Tibial nerve (tissue), 4 donors: ENCODE measurements at regions not wholly inside any gene's neighbourhood (a gene's known extent, or its start where the extent isn't known, plus 50 kb on each side); places are given as distances from the start of the nearest gene placed in this dataset.
"Not testable (repeated sequence)": the region's sequence is repeated elsewhere in the genome, so short reads cannot be mapped to it uniquely, and the experiment has no call there.

Experiments used
- DNase-seq, 2 donors: peaks; one replicate each; pipeline ENCODE4 v3.0.0-alpha.2; 2019; ENCODE audit warnings: low spot score in 2 of 2
- H3K27ac ChIP-seq, 4 donors: fragments of 200-600 bp; sonication (generic) in 3 of 4; one replicate each; pipeline ENCODE4 v1.5.1; 2017 to 2019; ENCODE audit warnings: mild to moderate bottlenecking in 1 of 4
- H3K27me3 ChIP-seq, 2 donors: fragments of 200-600 bp; sonication (generic) in 1 of 2; one replicate each; pipeline versions ENCODE4 v1.5.1 to v1.6.0; 2017 to 2019
- H3K36me3 ChIP-seq, 3 donors: fragments of 200-600 bp; sonication (generic); one replicate each; pipeline ENCODE4 v1.5.1; 2018 to 2019
- H3K4me1 ChIP-seq, 4 donors: fragments of 200-600 bp; sonication (generic) in 3 of 4; one replicate each; pipeline ENCODE4 v1.5.1; 2017 to 2019
- H3K4me3 ChIP-seq, 4 donors: fragments of 200-600 bp; sonication (generic) in 3 of 4; one replicate each; pipeline ENCODE4 v1.5.1; 2017 to 2019; ENCODE audit warnings: mild to moderate bottlenecking in 1 of 4, moderate library complexity in 1 of 4
- H3K9me3 ChIP-seq, 4 donors: fragments of 200-600 bp; sonication (generic) in 3 of 4; one replicate each; pipeline ENCODE4 v1.5.1; 2017 to 2019
- EP300 ChIP-seq, 2 donors: sonication (generic); formaldehyde crosslinking; IDR thresholded peaks; one replicate each; pipeline ENCODE4 v1.6.1; 2017; ENCODE audit warnings: antibody characterized with exemption in 2 of 2, mild to moderate bottlenecking in 1 of 2
- POLR2A ChIP-seq, 2 donors: fragments of 450-650 bp; IDR thresholded peaks; one replicate each; pipeline ENCODE4 v1.6.1; 2017; ENCODE audit warnings: antibody characterized with exemption in 2 of 2, mild to moderate bottlenecking in 2 of 2, moderate library complexity in 2 of 2
- WGBS, 2 donors: methylation state at CpG; one replicate each; pipeline ENCODE4 v1.1.5; 2018; 5-methylcytosine and 5-hydroxymethylcytosine counted together
- TF ChIP-seq, protein P1 (sequence below), 5 experiments: fragments of 200-600 bp in 3 of 5; fragments of 450-650 bp in 2 of 5; sonication (generic) in 3 of 5; IDR thresholded peaks; one replicate each; pipeline ENCODE4 v1.5.1; 2016 to 2019; ENCODE audit warnings: antibody characterized with exemption in 5 of 5, mild to moderate bottlenecking in 3 of 5, moderate library complexity in 2 of 5

DNA sequence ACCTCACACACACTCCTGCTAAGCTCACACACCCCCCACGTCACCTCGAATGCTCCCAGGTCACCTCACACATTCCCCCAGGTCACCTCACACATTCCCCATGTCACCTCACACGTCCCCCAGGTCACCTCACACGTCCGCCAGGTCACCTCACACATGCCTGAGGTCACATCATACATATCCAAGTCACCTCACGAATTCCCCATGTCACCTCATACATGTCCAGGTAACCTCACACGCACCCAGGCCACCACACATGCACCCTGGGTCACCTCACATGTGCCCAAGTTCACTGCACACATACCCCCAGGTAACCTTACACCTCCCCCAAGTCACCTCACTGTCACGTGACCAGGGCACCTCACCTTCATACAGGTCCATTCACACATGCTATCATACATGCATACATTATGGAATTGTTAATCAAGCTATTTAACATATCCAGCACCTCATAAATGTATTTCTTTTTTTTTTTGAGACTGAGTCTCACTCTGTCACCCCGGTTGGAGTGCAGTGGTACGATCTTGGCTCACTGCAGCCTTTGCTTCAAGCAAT, 640.3 kb downstream of the TMEM121 start:
- H3K9me3 ChIP-seq, result no peaks in the 10 kb centered on the region
- TF ChIP-seq, protein P1, sequence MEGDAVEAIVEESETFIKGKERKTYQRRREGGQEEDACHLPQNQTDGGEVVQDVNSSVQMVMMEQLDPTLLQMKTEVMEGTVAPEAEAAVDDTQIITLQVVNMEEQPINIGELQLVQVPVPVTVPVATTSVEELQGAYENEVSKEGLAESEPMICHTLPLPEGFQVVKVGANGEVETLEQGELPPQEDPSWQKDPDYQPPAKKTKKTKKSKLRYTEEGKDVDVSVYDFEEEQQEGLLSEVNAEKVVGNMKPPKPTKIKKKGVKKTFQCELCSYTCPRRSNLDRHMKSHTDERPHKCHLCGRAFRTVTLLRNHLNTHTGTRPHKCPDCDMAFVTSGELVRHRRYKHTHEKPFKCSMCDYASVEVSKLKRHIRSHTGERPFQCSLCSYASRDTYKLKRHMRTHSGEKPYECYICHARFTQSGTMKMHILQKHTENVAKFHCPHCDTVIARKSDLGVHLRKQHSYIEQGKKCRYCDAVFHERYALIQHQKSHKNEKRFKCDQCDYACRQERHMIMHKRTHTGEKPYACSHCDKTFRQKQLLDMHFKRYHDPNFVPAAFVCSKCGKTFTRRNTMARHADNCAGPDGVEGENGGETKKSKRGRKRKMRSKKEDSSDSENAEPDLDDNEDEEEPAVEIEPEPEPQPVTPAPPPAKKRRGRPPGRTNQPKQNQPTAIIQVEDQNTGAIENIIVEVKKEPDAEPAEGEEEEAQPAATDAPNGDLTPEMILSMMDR (IDR thresholded peaks at IDR 0.05), result no peak
- no peak for TF ChIP-seq POLR2A (IDR thresholded peaks at IDR 0.05)
- no peak for TF ChIP-seq EP300 (IDR thresholded peaks at IDR 0.05)
- no peak overlapping the region for H3K27ac ChIP-seq
- H3K4me1 ChIP-seq, result no peaks in the 10 kb centered on the region
- WGBS, 2 donors, result 54 to 59% methylated on average over 10 of the region's 10 CpGs
- DNase-seq, result no peak
- H3K4me3 ChIP-seq, result no peak overlapping the region
- no peaks in the 10 kb centered on the region for H3K36me3 ChIP-seq
- H3K27me3 ChIP-seq, result no peaks in the 10 kb centered on the region

DNA sequence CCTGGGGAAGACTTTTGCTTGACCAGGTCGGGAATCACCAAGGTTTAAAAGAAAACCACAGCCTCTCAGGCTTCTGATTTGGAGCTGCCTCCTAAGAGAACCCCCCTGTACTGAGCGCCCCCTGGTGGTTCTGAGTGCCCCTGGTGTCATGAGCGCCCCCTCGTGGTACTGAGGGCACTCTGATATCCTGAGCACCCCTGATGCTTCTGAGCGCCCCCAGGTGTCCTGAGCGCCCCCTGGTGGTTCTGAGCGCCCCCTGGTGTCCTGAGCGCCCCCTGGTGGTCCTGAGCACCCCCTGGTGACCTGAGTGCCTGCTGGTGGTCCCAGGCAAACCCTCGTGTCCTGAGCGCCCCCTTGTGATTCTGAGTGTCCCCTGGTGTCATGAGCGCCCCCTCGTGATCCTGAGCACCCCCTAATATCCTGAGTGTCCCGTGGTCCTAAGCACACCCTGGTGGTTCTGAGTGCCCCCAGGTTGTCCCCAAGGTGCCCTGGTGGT, 643.8 kb downstream of the TMEM121 start:
- H3K36me3 ChIP-seq, H3K4me3 ChIP-seq, H3K27ac ChIP-seq, DNase-seq, H3K27me3 ChIP-seq, H3K4me1 ChIP-seq, H3K9me3 ChIP-seq: not testable (repeated sequence)
- WGBS, 2 donors, result 53 to 56% methylated on average over 10 to 12 of the region's 13 CpGs
- TF ChIP-seq, protein P1 (IDR thresholded peaks at IDR 0.05), result peak in 1 of 5 experiments; percentile 16

DNA sequence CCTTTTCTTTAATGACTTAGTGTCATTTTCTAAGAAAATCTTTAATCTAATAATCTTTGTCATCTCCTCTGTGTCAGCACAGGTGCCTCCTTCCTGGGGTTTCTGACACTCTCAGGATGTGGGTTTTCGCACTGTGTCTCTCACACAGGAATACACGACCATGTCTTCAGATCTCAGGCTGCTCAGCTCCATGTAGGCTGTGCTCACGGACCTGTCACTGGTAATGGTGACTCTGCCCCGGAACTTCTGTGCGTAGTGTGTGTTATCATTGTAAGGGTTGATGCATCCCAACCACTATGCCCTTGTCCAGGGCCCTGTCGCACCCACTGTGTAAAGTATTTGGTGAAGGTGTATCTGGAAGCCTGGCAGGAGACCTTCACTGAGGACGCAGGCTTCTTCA, 647.8 kb downstream of the TMEM121 start:
- 48 to 55% methylated on average over 7 of the region's 7 CpGs for WGBS, 2 donors
- H3K36me3 ChIP-seq, result no peaks in the 10 kb centered on the region
- H3K9me3 ChIP-seq, result no peaks in the 10 kb centered on the region
- H3K27me3 ChIP-seq, result no peaks in the 10 kb centered on the region
- H3K4me3 ChIP-seq, result no peak overlapping the region
- H3K4me1 ChIP-seq, result no peaks in the 10 kb centered on the region
- no peak overlapping the region for H3K27ac ChIP-seq
- no peak for DNase-seq
- no peak for TF ChIP-seq POLR2A (IDR thresholded peaks at IDR 0.05)
- TF ChIP-seq, protein P1 (IDR thresholded peaks at IDR 0.05), result no peak
- no peak for TF ChIP-seq EP300 (IDR thresholded peaks at IDR 0.05)

DNA sequence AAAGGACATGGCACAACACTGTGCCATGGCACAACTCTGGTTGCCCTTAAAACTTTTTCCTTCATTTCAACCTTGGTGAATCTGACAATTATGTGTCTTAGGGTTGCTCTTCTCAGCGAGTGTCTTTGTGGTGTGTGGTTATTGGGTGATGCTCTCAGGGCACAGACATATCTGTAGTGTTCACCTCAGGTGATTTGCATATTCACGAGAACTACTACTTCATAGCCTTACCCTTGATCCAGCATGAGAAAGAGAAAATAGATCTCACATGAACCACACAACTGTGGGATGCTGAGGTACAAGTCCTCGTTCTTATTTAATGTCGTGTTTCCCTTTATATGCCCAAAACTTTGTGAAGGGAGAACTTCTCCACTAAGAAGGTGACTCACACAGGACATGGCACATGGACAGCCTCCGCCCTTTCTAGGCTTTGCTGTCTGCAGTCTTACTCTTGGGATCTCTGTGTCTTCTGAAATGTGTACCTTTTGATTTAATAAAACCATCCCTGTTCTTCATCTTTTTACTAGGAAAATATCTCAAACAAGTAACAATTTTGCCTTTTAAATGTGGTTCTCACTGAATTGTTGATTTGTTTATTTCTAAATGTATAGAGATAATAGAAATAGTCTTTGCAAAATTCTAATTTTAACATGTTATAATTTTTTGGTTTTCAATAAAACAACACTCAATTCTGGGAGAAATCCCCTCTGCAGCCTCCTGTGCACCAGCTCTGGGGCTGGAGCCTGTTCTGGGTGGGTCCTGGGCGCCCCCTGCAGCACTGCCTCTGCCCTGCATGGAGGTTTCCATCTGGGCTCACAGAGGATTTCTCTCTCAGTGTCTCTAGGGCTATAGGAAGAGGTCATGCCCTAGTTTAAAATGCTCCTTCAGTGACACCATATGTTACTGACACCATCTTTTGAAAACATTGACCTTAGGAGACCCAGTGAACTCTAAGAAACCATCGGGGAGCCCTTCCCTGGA, 651.2 kb downstream of the TMEM121 start:
- not testable (repeated sequence) for H3K4me1 ChIP-seq, H3K27ac ChIP-seq, DNase-seq, H3K4me3 ChIP-seq, H3K9me3 ChIP-seq, H3K27me3 ChIP-seq, H3K36me3 ChIP-seq
- WGBS, 2 donors, result 42 to 49% methylated on average over 7 of the region's 7 CpGs

DNA sequence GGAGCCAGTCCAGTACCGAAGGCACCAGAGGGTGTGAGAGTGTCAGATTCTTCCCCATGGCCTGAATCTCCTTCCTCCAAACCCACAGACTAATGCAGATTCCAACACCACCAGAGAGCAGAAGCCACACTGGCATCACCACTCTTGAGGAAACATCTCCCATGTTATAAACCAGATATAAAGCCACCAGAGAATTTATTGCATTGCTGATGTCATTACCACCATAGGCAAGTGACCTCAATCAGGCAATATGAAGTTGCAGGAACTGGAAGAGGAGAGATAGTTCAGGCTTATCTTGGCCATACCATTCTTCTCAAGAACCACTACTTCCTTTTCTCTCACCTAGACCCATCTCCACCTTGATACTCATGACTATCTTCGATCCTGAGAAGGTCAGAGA, 653.4 kb downstream of the TMEM121 start:
- DNase-seq, result no peak
- WGBS, 2 donors, result 45 to 49% methylated on average over 2 of the region's 2 CpGs
- Histone ChIP-seq H3K4me1 (no peaks in the 10 kb centered on the region), H3K27ac (no peak overlapping the region), H3K9me3 (no peaks in the 10 kb centered on the region), H3K36me3 (no peaks in the 10 kb centered on the region), H3K27me3 (no peaks in the 10 kb centered on the region), H3K4me3 (no peak overlapping the region)
- no peak for TF ChIP-seq EP300 (IDR thresholded peaks at IDR 0.05)
- TF ChIP-seq, protein P1 (IDR thresholded peaks at IDR 0.05), result no peak

DNA sequence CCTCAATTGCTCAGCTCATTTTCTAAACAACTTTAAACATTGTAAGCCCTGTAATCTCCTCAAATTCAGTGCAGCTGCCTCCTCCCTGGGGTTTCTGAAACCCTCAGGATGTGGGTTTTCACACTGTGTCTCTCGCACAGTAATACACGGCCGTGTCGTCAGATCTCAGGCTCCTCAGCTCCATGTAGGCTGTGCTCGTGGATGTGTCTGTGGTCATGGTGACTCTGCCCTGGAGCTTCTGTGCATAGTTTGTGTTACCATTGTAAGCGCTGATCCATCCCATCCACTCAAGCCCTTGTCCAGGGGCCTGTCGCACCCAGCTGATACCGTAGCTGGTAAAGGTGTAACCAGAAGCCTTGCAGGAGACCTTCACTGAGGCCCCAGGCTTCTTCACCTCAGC, 658.4 kb downstream of the TMEM121 start:
- not testable (repeated sequence) for H3K4me3 ChIP-seq, H3K4me1 ChIP-seq, H3K27me3 ChIP-seq, DNase-seq, H3K27ac ChIP-seq, H3K9me3 ChIP-seq, H3K36me3 ChIP-seq
- WGBS, 2 donors, result 67 to 73% methylated on average over 8 of the region's 8 CpGs

DNA sequence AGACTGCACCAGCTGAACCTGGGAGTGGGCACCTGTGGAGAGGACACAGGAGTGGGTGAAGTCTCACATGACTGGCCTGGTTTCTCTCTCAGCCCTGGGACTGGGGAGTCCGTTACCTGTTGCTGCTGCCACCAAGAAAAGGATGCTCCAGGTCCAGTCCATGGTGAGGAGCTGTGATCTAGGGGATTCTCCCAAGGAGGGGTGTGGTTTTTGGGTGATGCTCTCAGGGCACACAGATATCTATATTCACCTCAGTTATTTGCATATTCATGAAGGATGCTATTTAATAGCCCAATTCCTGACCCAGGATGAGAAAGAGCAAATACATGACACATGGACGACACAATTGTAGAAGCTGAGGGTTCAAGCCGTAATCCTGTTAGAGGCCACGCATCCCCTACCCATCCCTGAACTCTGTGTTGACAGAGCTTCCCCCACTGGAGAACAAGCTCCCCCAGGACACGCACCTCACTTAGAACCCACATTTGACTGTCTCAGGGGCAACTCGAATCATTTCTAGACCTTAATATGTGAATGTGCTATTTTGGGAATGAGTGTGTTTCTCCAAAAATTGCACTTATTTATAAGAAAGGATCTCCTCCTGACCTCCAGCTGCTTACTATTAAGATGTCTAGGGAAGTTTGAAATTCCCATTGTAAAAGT, 658.9 kb downstream of the TMEM121 start:
- not testable (repeated sequence) for H3K27me3 ChIP-seq, H3K27ac ChIP-seq, H3K4me1 ChIP-seq, H3K4me3 ChIP-seq, H3K9me3 ChIP-seq, H3K36me3 ChIP-seq, DNase-seq
- 79 to 82% methylated on average over 6 of the region's 6 CpGs for WGBS, 2 donors
